ENCODE measurements at regions not wholly inside any gene's neighbourhood (a gene's known extent, or its start where the extent isn't known, plus 50 kb on each side); places are given as distances from the start of the nearest gene placed in this dataset.

- intact Hi-C loops (cut with DNase I), result no loop called here
- WGBS, 2 donors, result 81 to 92% methylated on average over 10 of the region's 10 CpGs
- Histone ChIP-seq H3K4me3 (no peak overlapping the region), H3K4me1 (no peaks in the 10 kb centered on the region), H3K27ac (no peak overlapping the region), H3K9me3 (no peaks in the 10 kb centered on the region), H3K36me3 (no peaks in the 10 kb centered on the region), H3K27me3 (no peaks in the 10 kb centered on the region)
- peak in 3 of 4 donors; percentile 35 to 60 (median 40) for ATAC-seq
- no peak for TF ChIP-seq CTCF (IDR thresholded peaks at IDR 0.05)
- peak in 3 of 6 donors; percentile 16 to 27 (median 19) for DNase-seq
- no peak for FAIRE-seq
Observed at GRCh38 chr16:27721531-27722181, 171.7 kb downstream of the KATNIP start.

DNA sequence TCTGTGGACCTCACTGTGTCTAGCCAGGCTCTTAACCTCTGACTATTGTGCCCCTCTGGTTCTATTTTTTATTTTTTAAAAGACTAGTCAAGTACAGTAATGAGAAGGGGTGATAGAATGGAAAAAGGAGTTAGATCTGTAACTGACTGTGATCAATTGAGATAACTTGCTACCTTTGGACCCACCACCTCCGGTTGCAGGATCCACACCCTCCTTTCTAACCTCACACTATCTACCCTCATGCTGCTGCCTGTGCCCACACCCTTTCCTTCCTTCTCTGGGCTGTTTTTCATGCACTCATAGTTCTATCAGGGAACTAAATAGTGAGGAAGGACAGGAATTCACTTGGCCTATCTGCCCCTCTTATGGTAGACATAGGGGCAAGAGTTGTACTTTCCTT, 172.3 kb downstream of the KATNIP start:
- H3K4me3 ChIP-seq, result no peak overlapping the region
- no peaks in the 10 kb centered on the region for H3K9me3 ChIP-seq
- no peak for ATAC-seq
- H3K27ac ChIP-seq, result no peak overlapping the region
- 71 to 75% methylated on average over 1 of the region's 1 CpG for WGBS, 2 donors
- TF ChIP-seq CTCF (IDR thresholded peaks at IDR 0.05), result no peak
- no peaks in the 10 kb centered on the region for H3K36me3 ChIP-seq
- H3K4me1 ChIP-seq, result no peaks in the 10 kb centered on the region
- intact Hi-C loops (cut with DNase I), result no loop called here
- H3K27me3 ChIP-seq, result no peaks in the 10 kb centered on the region
- FAIRE-seq, result no peak
- DNase-seq, result no peak

DNA sequence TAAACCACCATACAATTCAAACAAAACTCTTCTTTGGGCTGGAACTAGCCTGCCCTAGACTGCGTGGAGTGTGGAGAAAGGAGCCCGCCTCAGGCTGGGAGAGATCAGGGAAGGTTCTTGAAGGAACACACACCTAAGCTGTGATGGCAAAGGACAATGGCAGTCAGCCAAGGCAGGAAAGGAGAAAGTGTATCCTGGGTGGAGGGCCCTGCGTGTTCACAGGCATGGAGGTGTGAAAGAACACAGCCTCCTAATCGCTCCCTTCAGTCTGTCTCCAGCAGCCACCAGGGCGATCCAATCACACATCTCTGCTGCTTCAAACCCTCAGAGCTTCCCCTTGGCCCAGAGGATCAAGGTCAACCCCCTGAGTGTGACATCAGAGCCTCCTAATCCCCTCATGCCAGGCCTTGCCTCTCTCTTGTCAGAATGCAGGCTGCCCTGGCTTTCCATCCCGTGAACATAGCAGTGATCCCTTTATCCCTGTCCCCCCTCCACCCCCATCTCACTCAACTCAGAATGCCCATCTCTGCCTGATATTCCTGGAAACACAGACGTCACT, 173.0 kb downstream of the KATNIP start:
- TF ChIP-seq CTCF (IDR thresholded peaks at IDR 0.05), result no peak
- WGBS, 2 donors, result 92 to 94% methylated on average over 7 of the region's 7 CpGs
- Histone ChIP-seq H3K36me3 (no peaks in the 10 kb centered on the region), H3K27me3 (no peaks in the 10 kb centered on the region), H3K4me1 (no peaks in the 10 kb centered on the region), H3K4me3 (no peak overlapping the region), H3K27ac (no peak overlapping the region), H3K9me3 (no peaks in the 10 kb centered on the region)
- FAIRE-seq (no peak), DNase-seq (peak in 1 of 6 donors; percentile 15), ATAC-seq (no peak)
- intact Hi-C loops (cut with DNase I), result no loop called here

DNA sequence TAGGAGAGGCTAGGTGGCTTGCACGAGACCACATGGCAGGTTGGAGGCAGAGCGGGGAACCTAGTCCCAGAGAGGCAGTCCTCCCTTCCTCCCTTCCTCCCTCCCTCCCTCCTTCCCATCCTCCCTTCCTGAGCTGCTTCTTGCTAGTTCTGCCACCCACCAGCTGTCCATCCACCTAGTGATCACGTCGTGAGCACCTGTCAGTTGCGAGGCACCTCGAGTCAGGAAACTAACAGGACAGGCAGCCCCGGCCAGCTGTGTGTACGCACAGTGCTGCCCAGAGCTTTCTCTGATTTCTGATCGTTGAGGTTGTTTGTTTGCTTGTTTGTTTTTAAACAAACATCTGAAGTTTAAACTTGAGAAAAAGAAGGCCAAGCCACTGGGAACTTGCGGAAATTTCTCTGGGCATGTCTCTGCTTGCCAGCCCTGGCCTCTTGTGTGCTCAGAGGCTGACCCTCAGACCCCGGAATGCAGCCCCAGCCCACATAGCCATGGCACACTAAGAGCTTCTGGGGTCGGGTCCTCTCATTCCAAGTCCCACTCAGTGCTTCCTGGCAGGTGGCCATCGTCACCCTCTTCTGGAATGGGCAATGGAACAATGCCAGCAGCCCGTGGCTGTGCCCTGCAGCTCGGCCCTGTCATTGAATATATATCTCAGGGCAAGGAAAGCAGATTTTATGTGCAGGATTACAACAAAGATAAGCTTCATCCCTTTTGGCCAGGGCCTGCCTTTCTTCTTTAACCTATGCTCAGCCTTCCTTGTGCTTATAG, 174.0 kb downstream of the KATNIP start:
- peak in 2 of 6 donors; percentile 14 to 51 for DNase-seq
- Histone ChIP-seq H3K36me3 (no peaks in the 10 kb centered on the region), H3K4me1 (no peaks in the 10 kb centered on the region), H3K9me3 (no peaks in the 10 kb centered on the region), H3K27ac (no peak overlapping the region), H3K4me3 (no peak overlapping the region), H3K27me3 (no peaks in the 10 kb centered on the region)
- peak in 1 of 4 donors; percentile 15 for ATAC-seq
- TF ChIP-seq CTCF (IDR thresholded peaks at IDR 0.05), result no peak
- WGBS, 2 donors, result 64 to 69% methylated on average over 15 of the region's 15 CpGs
- no peak for FAIRE-seq
- intact Hi-C loops (cut with DNase I), result no loop called here
